Heart left ventricle (tissue), 16 donors: ENCODE measurements at regions not wholly inside any gene's neighbourhood (a gene's known extent, or its start where the extent isn't known, plus 50 kb on each side); places are given as distances from the start of the nearest gene placed in this dataset.

Source experiments
- ATAC-seq, 4 donors: fragments of 200-7000 bp; cut with Tn5 transposase; one replicate each; pipeline ENCODE4 v1.9.1; 2020 to 2022; ENCODE audit warnings: moderate library complexity in 4 of 4, mild to moderate bottlenecking in 3 of 4, moderate number of reproducible peaks in 1 of 4
- DNase-seq, 5 donors: peaks; one replicate each; pipeline ENCODE4 v3.0.0-alpha.2; 2020
- H3K27ac ChIP-seq, 12 donors: fragments of 200-600 bp; sonication (generic) in 4 of 12; one replicate each; pipeline versions ENCODE4 v1.5.0 to v1.8.0; 2016 to 2022; ENCODE audit warnings: mild to moderate bottlenecking in 2 of 12
- H3K27me3 ChIP-seq, 9 donors: fragments of 200-600 bp; sonication (generic) in 2 of 9; one replicate each; pipeline versions ENCODE4 v1.5.1 to v1.8.0; 2016 to 2022; ENCODE audit warnings: mild to moderate bottlenecking in 3 of 9
- H3K36me3 ChIP-seq, 9 donors: fragments of 200-600 bp; sonication (generic) in 2 of 9; one replicate each; pipeline versions ENCODE4 v1.5.0 to v1.8.0; 2018 to 2022; ENCODE audit warnings: mild to moderate bottlenecking in 2 of 9
- H3K4me1 ChIP-seq, 12 donors: fragments of 200-600 bp; sonication (generic) in 4 of 12; one replicate each; pipeline versions ENCODE4 v1.5.0 to v1.8.0; 2016 to 2022; ENCODE audit warnings: mild to moderate bottlenecking in 3 of 12
- H3K4me3 ChIP-seq, 12 donors: fragments of 200-600 bp; sonication (generic) in 4 of 12; one replicate each; pipeline versions ENCODE4 v1.5.0 to v1.8.0; 2017 to 2022; ENCODE audit warnings: mild to moderate bottlenecking in 9 of 12, moderate library complexity in 4 of 12
- H3K9me3 ChIP-seq, 12 donors: fragments of 200-600 bp; sonication (generic) in 4 of 12; one replicate each; pipeline versions ENCODE4 v1.5.0 to v1.8.0; 2016 to 2022; ENCODE audit warnings: mild to moderate bottlenecking in 1 of 12
- POLR2A ChIP-seq, 2 donors: fragments of 450-650 bp; IDR thresholded peaks; one replicate each; pipeline ENCODE4 v1.6.1; 2017; ENCODE audit warnings: antibody characterized with exemption in 2 of 2, mild to moderate bottlenecking in 2 of 2, moderate library complexity in 2 of 2
- WGBS, 4 donors: extraction: QIAGEN DNeasy Blood & Tissue Kit in 2 of 4; methylation state at CpG; one replicate each; pipeline versions ENCODE4 v1.1.5 to v1.1.7; 2013 to 2018; 5-methylcytosine and 5-hydroxymethylcytosine counted together
- intact Hi-C, 10 donors: fragments of 100-400 bp; cut with DNase I; formaldehyde crosslinking; loops; one replicate each; pipeline versions ENCODE4 v1.11.1 to v1.14.2; 2022
- TF ChIP-seq, protein P1 (sequence below), 12 donors: fragments of 200-600 bp; sonication (generic) in 4 of 12; IDR thresholded peaks; one replicate each; pipeline versions ENCODE4 v1.5.0 to v1.8.0; 2018 to 2022; ENCODE audit warnings: antibody characterized with exemption in 12 of 12, mild to moderate bottlenecking in 5 of 12
- donor health status: ischemic (EF 13 %, LVEDD 7.1; RV severe dilation, severe dysfunction).
- donor health status: healthy with polysubstance abuse.
- donor health status: DM: no; HTN: yes; CAD: no.
- donor health status: DM: no; HTN: no; CAD: no.
- donor health status: ischemic (EF 25% LVEDD 6.9; RV normal size, moderate dysfunction).
- donor health status: ischemic (EF 25% LVEDD 5.7; RV mildly dilated, moderate dysfunction).
- donor health status: healthy.
- donor health status: DM: yes; HTN: yes; CAD: no.
- donor health status: ischemic (EF 35%, LVEDD 5.7; RV mildly dilated, moderate dysfunction).
- donor health status: nonischemic (EF 11% LVEDD 7.7; RV severe dilation, severe dysfunction).
- donor health status: DM: yes; HTN: yes; CAD: no.
- donor health status: PGD.
- donor health status: ischemic (EF 29% LVEDD 5.4; RV normal size, mild dysfunction).
- donor health status: nonischemic (EF 23%, LVEDD 6.1; RV moderate dilation, normal function).

- 7 to 27% (median 21%) methylated on average over 2 of the region's 2 CpGs for WGBS, 4 donors
- intact Hi-C loops = no loop called here
Observed at GRCh38 chr3:20666091-20666490, 480.1 kb upstream of the SGO1 start.

GRCh38 chr3:20658491-20658890 lies 472.5 kb upstream of the SGO1 start:
- 75 to 97% (median 88%) methylated on average over 1 of the region's 1 CpG for WGBS, 4 donors
- Histone ChIP-seq H3K9me3 (peaks cover 0 to 21% (median 2%) of the 10 kb centered on the region in 12 donors), H3K27ac (no peak overlapping the region), H3K4me1 (no peaks in the 10 kb centered on the region), H3K4me3 (no peak overlapping the region), H3K27me3 (no peaks in the 10 kb centered on the region), H3K36me3 (no peaks in the 10 kb centered on the region)
- intact Hi-C loops = no loop called here
- TF ChIP-seq POLR2A (IDR thresholded peaks at IDR 0.05) = no peak
- TF ChIP-seq, protein P1, sequence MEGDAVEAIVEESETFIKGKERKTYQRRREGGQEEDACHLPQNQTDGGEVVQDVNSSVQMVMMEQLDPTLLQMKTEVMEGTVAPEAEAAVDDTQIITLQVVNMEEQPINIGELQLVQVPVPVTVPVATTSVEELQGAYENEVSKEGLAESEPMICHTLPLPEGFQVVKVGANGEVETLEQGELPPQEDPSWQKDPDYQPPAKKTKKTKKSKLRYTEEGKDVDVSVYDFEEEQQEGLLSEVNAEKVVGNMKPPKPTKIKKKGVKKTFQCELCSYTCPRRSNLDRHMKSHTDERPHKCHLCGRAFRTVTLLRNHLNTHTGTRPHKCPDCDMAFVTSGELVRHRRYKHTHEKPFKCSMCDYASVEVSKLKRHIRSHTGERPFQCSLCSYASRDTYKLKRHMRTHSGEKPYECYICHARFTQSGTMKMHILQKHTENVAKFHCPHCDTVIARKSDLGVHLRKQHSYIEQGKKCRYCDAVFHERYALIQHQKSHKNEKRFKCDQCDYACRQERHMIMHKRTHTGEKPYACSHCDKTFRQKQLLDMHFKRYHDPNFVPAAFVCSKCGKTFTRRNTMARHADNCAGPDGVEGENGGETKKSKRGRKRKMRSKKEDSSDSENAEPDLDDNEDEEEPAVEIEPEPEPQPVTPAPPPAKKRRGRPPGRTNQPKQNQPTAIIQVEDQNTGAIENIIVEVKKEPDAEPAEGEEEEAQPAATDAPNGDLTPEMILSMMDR (IDR thresholded peaks at IDR 0.05) = no peak
- DNase-seq (no peak), ATAC-seq (no peak)

More at GRCh38 chr3:20666091-20666490, 480.1 kb upstream of the SGO1 start:
- Histone ChIP-seq H3K27me3 (no peaks in the 10 kb centered on the region), H3K4me3 (no peak overlapping the region), H3K4me1 (peaks cover 0 to 22% (median 11%) of the 10 kb centered on the region in 12 donors), H3K36me3 (no peaks in the 10 kb centered on the region), H3K9me3 (no peaks in the 10 kb centered on the region), H3K27ac (no peak overlapping the region)
- DNase-seq (no peak), ATAC-seq (no peak)
- no peak for TF ChIP-seq POLR2A (IDR thresholded peaks at IDR 0.05)
- TF ChIP-seq, protein P1 (IDR thresholded peaks at IDR 0.05) = no peak

DNA sequence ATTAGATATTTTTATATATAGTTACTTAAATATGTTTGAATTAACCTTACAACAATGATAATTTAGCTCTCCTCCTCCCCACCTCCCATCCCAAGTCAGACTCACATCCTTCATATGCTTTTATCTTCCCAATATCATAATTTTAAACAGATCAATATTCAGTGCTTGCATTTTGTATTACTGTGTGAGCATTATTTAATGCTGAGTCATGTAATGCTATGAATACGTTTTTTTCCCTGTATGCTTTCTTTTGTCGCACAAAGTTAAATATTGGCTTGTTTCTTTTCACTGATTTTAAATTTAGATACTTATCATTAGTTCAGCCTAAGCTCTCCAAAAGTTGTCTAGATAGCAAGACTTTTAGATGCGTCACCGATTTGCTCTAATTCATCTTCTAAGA lies 471.6 kb upstream of the SGO1 start:
- WGBS, 4 donors = 75 to 85% (median 83%) methylated on average over 4 of the region's 4 CpGs
- intact Hi-C loops = no loop called here
- Histone ChIP-seq H3K36me3 (no peaks in the 10 kb centered on the region), H3K27ac (no peak overlapping the region), H3K27me3 (no peaks in the 10 kb centered on the region), H3K9me3 (peaks cover 0 to 21% (median 2%) of the 10 kb centered on the region in 12 donors), H3K4me1 (peaks cover 0 to 3% (median 0%) of the 10 kb centered on the region in 12 donors), H3K4me3 (no peak overlapping the region)
- DNase-seq (no peak), ATAC-seq (no peak)
- TF ChIP-seq POLR2A (IDR thresholded peaks at IDR 0.05) = no peak
- TF ChIP-seq, protein P1 (IDR thresholded peaks at IDR 0.05) = no peak

DNA sequence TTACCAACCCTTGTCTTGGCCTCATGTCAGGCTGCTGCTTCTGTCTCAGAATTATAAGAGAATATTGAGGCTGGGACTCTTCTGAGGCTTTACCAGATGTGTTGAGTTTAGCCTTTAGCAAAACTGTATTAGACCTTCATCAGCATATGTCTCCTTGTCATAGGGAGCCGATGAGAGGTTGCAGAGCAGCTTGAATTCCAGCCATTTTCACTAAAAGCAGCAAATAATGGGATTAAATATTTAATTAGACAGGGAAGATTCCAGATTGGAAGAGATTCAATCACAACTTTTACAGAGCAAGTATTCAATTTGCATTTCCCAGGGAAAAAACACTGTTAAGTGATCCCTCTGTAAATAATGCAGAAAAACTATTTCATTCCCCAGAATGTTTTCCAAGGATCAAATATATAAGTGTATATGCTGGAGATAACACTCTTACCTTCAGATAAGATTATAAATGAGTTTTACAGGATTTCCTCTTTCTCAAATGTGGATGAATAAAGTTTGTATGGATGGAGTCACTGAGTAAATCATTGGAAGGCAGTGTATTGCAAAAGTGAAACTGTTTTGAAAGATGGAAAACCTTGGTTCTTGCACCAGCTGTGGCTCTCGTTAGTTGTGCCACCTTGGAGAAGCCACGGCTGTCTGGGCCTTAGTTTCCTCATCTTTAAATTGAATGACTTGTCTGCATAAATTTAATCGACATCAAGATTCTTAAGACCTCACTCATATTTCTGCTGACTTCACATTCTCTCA lies 466.4 kb upstream of the SGO1 start:
- Histone ChIP-seq H3K36me3 (no peaks in the 10 kb centered on the region), H3K4me3 (no peak overlapping the region), H3K27me3 (no peaks in the 10 kb centered on the region), H3K9me3 (peaks cover 0 to 21% (median 2%) of the 10 kb centered on the region in 12 donors), H3K4me1 (peaks cover 0 to 4% (median 0%) of the 10 kb centered on the region in 12 donors), H3K27ac (no peak overlapping the region)
- TF ChIP-seq, protein P1 (IDR thresholded peaks at IDR 0.05) = no peak
- TF ChIP-seq POLR2A (IDR thresholded peaks at IDR 0.05) = no peak
- 61 to 76% (median 68%) methylated on average over 4 of the region's 4 CpGs for WGBS, 4 donors
- intact Hi-C loops = no loop called here
- DNase-seq = no peak
- ATAC-seq = no peak
